RKO (cell line): ENCODE measurements at regions not wholly inside any gene's neighbourhood (a gene's known extent, or its start where the extent isn't known, plus 50 kb on each side); places are given as distances from the start of the nearest gene placed in this dataset.

Source experiments
- DNase-seq: peaks from one replicate; pipeline ENCODE4 v3.0.0-alpha.2; 2016; ENCODE audit warnings: low spot score

DNA sequence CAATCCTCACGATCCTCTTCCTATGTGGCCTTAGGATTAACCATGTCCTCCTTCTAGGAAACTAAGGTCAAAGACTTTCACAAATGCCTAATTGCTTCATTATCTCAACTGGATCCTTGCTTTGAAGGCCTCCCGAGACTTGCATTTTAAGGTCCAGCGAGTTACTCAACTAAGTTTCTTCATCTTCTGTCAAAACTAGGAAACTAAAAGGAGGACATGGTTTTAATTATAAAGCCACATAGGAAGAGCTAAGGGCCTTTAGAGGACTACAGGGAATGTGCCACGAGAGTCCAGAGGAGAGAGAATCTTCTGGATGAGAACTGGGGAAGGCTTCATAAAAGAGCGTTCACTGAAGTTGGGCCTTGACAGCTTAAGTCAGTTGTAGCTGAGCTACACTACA, 87.8 kb upstream of the LPP start:
- no peak for DNase-seq

- DNase-seq, result peak; percentile 52
These were observed 86.0 kb upstream of the LPP start for GRCh38 chr3:188067932-188068331.

DNA sequence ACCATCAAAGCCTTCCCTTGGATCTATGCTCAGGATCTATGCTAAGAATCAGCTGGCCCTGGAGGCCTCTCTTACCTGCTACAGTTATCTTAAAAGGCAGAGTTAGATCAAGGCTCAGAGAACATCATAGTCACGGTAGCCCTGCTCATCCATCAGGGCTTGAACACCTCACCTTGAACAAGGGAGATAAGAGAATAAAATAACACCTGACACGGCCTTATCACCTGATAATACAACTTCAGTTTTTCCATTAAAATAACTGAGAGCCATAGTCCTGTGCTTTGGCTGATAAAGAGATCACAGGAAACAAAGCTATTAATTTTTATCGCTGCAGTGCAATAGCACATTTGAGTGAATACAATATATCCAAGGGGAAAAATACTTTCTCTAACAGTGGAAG, 85.6 kb upstream of the LPP start:
- DNase-seq, result no peak

DNA sequence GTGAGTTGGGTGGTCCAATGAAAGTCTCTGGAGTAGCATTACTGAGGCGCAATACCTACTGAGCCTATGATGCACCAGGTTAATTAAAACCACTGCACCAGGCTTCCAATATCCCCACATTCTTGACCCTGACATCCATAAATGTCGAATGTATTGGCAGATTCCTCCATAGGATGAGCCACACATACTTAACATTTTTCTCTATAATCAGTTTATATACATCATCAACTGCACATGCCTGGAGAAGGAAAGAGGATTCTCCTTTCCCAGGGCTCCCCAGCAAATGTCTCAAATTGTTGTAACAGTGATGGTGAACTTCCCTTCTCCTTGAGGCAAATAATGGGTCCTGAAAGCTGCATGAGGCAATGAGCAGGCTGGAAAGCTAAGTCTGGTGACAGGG, 82.3 kb upstream of the LPP start:
- DNase-seq, result no peak

DNA sequence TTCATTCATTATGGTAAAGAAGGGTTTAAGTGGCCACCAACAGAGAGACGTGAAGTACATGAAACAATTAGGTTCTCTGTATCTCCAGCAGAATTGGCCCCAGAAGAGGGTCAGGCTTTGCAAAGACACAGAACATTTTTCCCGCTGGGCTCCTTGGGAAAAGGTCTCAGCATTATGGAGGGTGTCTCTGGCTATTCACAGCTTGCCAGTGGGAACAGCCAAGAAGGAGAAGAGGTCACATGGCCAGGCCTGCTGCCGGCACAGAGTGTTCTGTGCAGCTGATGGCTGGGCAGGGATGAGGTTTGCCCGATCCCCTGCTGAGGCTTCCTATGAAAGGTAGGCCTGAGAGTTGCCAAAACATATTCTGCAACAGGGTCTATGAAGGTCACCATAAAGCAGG, 77.8 kb upstream of the LPP start:
- DNase-seq, result no peak

DNA sequence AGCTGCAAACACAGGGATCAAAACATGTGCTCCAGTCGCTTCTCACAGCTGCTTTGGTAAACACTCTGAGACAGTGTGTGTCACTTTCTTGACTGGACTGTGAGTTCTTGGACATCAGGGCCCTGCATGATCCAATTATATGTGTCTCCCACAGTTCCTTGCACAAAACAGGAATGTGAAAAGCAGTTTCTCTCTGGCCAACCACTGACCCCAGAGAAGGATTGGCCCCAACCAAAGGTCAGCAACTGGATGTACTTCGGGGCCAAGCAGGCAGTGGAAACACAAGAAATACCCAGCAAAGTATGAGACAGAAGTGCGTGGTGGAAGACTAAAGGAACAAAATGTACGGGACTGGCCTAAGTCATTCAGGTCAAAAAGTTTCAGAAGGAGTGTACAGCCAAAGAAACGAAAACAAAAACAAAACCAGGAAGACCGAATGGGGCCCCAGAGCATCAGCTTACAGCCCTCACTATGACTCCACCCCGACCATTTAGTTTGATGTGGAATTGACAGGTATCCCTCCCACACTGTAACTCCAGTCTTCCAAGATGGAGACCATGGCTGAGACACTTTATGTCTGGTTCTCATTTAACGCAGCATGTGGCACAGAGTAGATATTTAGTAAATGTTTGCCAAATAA, 76.7 kb upstream of the LPP start:
- DNase-seq, result no peak

GRCh38 chr3:188080091-188080490, 73.9 kb upstream of the LPP start:
- DNase-seq, result no peak

GRCh38 chr3:188082031-188082430, 71.9 kb upstream of the LPP start:
- DNase-seq, result no peak

GRCh38 chr3:188082450-188082849, 71.5 kb upstream of the LPP start:
- no peak for DNase-seq

DNA sequence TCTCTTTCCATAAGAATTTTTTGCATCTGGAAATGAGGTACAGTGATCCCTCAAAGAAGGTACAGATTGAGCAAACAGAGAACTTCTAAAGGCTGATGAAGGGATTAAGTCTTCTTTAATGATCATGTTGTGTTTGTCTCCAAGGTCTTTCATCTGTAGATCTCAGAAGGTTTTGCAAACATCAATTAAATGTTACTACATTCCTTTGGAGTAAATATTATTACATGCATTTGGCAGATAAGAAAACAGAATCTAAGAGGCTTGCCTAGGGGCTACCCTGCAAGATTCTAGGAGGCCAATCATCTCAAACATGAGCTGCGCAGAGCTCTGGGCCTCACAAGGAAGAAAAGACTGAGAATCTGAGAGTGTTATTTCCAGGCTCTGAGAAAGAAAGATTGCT, 70.9 kb upstream of the LPP start:
- no peak for DNase-seq

- no peak for DNase-seq
These were observed 69.0 kb upstream of the LPP start for GRCh38 chr3:188084752-188085583.

DNA sequence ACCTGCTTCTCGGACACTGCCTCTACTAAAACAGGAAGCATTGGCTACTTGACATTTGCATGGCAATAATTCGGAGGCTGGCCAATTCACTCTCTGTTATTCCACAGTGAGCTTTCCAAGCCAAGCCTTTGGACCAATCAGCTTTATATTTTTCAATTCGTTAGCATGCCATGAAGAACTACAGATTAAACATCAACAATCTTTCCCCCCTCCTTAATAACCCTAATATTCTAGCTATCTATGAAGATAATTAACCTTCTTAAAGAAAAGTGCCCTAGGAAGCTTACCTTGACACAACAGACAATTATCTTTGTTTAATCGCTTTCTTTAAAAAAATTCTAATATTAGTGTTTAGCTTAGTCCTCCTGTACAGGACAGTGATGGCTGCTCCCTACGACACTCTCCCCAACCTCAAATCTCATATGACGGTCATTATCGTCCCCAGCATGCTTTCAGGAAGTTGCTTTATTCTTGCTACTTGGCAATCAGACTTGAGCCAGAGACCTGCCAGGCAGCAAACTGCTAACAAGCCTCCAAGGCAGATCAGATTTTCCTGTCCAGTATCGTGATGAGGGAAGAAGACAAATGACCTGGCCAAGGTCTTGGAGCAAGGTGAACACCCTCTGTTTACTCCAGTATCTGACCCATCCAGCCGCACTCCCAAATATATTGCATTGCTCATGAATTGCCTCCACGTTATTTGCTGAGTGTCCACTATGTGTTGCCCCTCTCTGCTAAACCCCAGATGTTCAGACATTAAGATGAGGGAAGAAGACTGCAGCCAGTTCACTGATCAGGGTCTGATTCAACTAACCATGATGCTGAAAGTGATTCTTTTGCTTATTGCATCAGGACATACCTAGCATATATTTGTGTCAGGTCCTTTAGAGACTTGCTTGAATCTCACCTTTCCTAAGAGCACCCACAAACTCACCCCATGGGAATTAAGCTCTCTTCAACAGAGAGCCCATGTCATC, 68.1 kb upstream of the LPP start:
- DNase-seq, result no peak

GRCh38 chr3:188088948-188089685, 64.8 kb upstream of the LPP start:
- no peak for DNase-seq

GRCh38 chr3:188090620-188091309, 63.2 kb upstream of the LPP start:
- no peak for DNase-seq

- DNase-seq, result no peak
These were observed 62.2 kb upstream of the LPP start for GRCh38 chr3:188091746-188092145.

DNA sequence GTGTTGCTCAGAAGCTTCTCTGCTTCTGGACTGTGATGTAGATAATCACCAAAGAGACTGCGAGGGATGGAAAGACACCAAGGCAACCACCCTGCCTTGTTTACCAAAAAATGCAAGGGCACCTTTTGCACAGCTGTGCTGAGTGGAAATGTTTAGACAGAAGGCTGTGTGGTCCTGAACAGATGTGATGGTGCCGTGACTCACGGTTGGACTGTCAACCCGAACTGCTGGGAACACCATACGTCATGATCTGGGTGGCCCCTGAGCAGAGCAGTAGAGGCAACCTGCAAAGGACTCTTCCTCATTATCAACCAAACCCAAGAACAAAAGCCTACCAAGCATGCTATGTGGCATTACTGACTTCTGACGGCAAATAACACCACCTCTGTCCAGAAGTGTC, 61.3 kb upstream of the LPP start:
- peak; percentile 12 for DNase-seq

GRCh38 chr3:188095431-188095830, 58.5 kb upstream of the LPP start:
- DNase-seq, result no peak

GRCh38 chr3:188097791-188098190, 56.2 kb upstream of the LPP start:
- no peak for DNase-seq

- DNase-seq, result no peak
These were observed 54.0 kb upstream of the LPP start for GRCh38 chr3:188099907-188100306.

- DNase-seq, result no peak
These were observed 51.0 kb upstream of the LPP start for GRCh38 chr3:188102861-188103547.

DNA sequence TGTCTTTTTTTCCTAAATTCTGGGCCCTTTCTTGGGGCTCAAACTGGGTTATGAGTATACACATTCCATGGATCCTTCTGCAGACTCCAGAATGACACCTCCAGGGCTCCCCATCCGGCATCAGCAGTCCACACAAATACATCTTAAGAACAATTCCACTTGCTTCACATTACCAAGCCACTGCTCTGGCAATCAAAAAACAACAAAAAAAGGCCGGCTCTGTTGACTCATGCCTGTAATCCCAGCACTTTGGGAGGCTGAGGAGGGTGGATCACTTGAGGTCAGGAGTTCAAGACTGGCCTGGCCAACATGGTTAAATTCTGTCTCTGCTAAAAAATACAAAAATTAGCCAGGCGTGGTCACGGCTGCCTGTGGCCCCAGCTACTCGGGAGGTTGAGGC, 49.9 kb upstream of the LPP start:
- DNase-seq, result no peak
